AG09319 (cell line): ENCODE measurements at regions not wholly inside any gene's neighbourhood (a gene's known extent, or its start where the extent isn't known, plus 50 kb on each side); places are given as distances from the start of the nearest gene placed in this dataset.

Experiments used
- DNase-seq: peaks from one replicate; pipeline ENCODE4 v3.0.0-alpha.2; 2010; ENCODE audit warnings: low read depth; ENCODE audit errors: extremely low read depth
- TF ChIP-seq, protein P1 (sequence below): IDR thresholded peaks from 2 replicates; pipeline ENCODE4 v1.5.1; 2011; ENCODE audit warnings: low read depth, mild to moderate bottlenecking, inconsistent platforms, low read length, moderate library complexity

DNA sequence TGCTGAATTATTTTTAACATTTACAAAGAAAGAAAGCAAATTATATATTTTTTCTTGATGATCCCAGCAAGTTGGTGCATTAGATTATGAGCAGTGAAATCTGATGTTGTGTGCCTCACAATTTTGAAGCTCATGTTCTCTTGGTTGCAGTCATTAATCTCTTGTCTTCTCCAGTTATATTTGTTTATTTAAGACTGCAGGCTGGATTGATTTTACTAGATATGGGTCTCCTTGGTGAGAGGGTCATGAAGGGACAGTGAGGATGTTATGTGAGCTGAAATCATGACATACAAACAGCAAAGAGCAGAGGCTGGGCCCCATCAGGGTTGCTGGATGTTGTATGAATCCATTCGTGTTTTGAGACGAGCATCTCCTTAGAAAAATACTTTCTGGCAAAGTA lies 64.2 kb upstream of the AKIRIN2 start:
- TF ChIP-seq, protein P1, sequence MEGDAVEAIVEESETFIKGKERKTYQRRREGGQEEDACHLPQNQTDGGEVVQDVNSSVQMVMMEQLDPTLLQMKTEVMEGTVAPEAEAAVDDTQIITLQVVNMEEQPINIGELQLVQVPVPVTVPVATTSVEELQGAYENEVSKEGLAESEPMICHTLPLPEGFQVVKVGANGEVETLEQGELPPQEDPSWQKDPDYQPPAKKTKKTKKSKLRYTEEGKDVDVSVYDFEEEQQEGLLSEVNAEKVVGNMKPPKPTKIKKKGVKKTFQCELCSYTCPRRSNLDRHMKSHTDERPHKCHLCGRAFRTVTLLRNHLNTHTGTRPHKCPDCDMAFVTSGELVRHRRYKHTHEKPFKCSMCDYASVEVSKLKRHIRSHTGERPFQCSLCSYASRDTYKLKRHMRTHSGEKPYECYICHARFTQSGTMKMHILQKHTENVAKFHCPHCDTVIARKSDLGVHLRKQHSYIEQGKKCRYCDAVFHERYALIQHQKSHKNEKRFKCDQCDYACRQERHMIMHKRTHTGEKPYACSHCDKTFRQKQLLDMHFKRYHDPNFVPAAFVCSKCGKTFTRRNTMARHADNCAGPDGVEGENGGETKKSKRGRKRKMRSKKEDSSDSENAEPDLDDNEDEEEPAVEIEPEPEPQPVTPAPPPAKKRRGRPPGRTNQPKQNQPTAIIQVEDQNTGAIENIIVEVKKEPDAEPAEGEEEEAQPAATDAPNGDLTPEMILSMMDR: no peak
- DNase-seq: no peak

DNA sequence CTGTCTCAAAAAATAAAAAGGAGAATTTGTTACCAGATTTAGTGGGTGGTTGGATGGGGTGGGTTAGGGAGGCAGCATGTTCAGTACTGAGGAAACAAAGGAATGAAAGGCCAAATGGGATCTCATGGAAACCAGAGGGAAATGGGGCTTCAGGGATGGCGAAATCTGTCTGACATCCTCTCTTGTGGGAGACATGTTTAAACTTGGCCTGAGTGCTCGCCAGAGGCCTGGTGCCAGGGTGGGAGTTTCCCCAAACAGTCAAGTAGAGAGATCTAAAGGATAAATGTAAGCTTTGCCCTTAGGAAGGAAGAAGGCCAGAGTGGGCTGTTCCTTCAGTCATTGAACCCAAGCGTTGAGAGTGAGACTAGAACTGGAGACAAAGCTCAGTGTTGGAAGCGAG lies 61.9 kb upstream of the AKIRIN2 start:
- DNase-seq: no peak

DNA sequence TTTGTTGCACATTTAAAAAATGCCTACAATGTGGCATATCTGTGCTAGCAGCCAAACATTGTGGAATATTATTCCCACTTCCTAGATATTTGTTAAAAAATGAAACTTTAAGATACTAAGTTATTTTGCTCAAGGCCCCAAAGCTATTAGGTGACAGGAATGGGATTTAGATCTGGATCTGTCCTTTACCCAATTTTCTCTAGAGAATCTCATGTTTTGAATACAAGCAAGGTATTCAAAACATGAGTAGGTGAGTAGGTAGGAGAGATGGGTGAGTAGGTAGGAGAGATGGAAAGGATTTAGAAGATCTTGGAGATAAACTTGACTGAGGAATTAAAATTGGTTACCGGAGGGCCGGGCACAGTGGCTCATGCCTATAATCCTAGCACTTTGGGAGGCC lies 61.2 kb upstream of the AKIRIN2 start:
- TF ChIP-seq, protein P1: no peak
- DNase-seq: no peak

More for the DNA sequence above, 61.9 kb upstream of the AKIRIN2 start:
- TF ChIP-seq, protein P1: no peak

DNA sequence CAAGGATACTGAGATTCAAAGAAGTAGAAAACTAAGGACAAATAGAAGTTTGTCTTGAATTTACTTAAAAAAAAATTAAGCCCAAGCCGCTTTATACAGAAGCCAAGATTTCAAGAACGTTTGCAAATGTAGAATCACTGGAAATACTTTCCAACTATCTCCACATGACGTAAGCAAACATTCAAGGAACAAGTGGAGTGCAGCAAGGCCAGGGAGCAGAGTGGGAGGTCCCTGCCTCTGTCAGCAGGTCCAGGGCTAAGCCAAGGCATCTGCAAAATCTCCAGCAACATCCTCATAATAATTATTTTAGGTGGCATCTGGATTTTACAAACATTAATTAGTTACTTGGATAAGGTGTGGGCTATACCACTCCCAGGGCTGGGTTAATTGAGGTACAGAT lies 60.1 kb upstream of the AKIRIN2 start:
- TF ChIP-seq, protein P1: no peak
- no peak for DNase-seq

DNA sequence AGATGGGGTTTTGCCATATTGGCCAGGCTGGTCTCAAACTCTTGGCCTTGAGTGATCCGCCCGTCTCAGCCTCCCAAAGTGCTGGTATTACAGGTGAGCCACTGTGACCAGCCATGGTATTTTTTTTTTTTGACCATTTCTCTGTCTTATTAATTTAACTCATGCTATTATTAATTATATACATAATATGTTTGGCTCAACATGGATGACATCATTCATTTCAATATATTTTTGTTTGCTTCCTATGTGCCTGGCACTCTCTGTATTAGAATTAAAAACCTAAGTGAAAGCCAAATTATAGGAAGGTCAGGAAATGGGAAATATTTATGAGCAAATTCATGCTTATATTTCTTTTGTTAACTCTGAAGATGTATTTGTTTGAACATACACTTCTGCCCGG lies 55.8 kb upstream of the AKIRIN2 start:
- no peak for DNase-seq
- TF ChIP-seq, protein P1: no peak

DNA sequence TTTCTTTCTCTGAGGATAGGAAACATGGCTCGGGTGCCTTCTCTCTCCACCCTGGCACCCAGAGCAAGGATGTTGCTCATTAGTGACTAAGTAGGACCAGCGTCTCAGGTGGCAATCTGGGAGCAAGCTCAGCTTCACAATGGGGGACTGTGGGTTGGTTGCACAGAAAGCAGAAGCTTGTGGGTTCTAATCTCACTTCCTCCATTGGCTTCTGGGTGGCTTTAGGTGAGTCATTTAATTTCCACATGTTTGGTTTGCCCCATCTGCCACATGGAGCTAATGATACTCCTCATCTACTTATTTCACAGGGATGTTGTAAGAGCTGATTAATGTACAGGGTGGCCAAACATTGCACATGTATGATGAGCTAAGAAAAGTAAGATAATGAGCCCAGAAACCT lies 54.8 kb upstream of the AKIRIN2 start:
- peak; percentile 61 for DNase-seq
- TF ChIP-seq, protein P1: no peak

DNA sequence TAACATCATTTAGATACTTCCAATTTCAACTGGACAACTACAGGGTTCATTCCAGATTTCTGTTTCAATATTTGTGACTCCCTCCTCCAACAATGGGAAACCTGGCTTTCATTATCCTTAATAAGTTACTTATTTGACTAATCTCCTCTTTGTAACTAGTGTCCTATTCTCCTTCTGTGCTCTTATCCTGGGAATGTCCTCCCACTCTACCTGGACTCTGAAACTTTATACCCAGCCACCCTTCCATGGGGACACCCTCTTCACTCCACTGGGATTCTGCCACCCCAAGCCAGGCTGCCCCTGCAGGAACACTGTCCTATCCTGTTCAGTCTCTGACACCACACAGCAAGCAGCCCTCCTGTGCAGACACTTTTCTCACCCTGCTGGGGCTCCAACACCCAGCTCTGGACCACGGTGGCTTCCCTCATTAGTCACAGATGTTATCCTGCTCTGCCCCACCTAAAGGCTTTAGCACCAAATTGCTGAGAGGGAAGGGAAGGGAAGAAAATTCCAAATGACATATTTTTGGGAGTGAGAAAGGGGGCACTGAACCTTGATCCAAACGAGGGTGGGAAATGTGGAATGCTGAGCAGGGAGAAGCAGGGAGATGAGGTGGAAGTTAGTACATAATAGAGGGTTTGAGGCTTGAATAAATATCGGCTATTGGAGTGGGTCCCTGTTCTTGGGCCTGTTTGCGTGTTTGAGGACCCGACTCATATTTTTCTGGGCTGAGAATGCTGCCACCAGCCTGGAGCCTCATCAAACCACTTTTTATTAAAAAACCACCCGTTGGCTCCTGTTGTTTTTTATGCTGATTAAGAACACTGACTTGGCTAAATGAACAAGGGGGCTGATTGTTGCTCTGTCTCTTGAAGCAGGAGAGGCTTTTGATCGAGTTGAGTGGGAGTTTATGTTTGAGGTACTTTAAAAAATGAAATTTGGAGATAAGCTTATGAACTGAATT lies 54.0 kb upstream of the AKIRIN2 start:
- no peak for DNase-seq
- TF ChIP-seq, protein P1: no peak
